Vagina (tissue), 2 donors: ENCODE measurements at regions not wholly inside any gene's neighbourhood (a gene's known extent, or its start where the extent isn't known, plus 50 kb on each side); places are given as distances from the start of the nearest gene placed in this dataset.
"Not testable (repeated sequence)": the region's sequence is repeated elsewhere in the genome, so short reads cannot be mapped to it uniquely, and the experiment has no call there.

Experiments used
- CTCF ChIP-seq, 3 experiments: fragments of 450-650 bp in 2 of 3; fragments of 200-600 bp in 1 of 3; sonication (generic) in 1 of 3; IDR thresholded peaks; one replicate each; pipeline ENCODE4 v1.5.1; 2017 to 2019; ENCODE audit warnings: antibody characterized with exemption in 3 of 3, mild to moderate bottlenecking in 2 of 3, moderate library complexity in 2 of 3
- POLR2AphosphoS5 ChIP-seq, 2 donors: sonication (generic); formaldehyde crosslinking; IDR thresholded peaks; one replicate each; pipeline ENCODE4 v1.9.0; 2017; ENCODE audit warnings: antibody characterized with exemption in 2 of 2, mild to moderate bottlenecking in 2 of 2, low read depth in 1 of 2; ENCODE audit not compliant: insufficient read depth in 1 of 2

DNA sequence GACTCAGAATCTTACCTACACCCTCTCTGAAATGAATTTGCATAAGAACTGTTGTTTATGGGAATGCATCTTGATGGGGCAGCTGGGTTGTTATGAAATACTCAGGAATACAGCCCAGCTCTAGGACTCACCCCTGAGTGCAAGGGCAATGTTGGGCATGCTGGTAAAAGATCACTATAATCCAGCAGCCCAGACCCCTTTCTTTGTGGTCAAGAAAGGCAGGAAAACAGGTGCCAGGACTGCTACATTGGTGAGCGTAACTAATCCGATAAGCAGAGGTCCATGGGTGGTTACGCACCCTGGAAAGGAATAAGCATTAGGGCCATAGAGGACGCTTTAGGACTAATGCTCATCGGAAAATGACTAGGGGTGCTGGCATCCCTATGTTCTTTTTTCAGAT is 227.9 kb upstream of the CWC22 start:
- TF ChIP-seq POLR2AphosphoS5 (IDR thresholded peaks at IDR 0.05; ENCODE audit: insufficient read depth in 1 of 2, low read depth in 1 of 2); CTCF (IDR thresholded peaks at IDR 0.05): not testable (repeated sequence)
